Stimulated activated CD4-positive, alpha-beta T cell treated with anti-CD3 and anti-CD28 coated beads, Interleukin-2, amount 100 ng/mL, for 48 hours (primary cell): ENCODE measurements at regions not wholly inside any gene's neighbourhood (a gene's known extent, or its start where the extent isn't known, plus 50 kb on each side); places are given as distances from the start of the nearest gene placed in this dataset.

Source experiments
- DNase-seq, 2 donors: peaks; one replicate each; pipeline ENCODE4 v3.0.0-alpha.2; 2020

DNA sequence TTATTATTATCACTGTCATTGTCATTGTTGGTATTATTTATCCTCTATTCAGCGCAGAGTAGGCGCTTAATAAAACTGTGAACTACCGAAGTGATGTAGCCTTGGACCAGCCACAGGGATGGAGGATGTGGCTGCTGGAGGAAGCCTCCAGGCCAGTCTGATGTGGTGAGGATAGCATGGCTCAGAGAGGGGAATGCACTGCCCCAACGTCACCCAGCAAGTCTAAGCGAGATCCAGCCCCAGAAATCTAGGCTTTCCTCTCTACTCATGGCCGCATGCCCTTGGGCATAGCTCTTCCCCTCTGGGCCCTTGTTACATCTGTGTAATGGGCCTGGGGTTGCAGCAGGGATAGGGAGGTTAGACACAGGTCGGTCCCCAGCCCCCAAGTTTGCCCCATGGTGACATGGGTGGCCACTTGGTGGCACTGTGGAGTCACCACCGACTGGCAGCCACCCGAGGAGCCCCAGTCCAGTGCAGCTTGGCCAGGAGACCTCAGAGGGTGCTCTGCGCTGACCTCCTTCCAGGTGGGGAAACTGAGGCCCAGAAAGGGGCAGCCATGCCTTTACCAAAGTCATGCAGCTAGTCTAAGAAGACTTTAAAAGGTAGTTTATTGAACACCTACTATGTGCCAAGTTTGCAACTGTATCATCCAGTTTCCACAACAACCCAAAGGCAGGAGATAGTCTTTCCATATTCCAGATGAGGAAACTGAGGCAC, 395.7 kb downstream of the MN1 start:
- peak; percentile 10 to 38 for DNase-seq

DNA sequence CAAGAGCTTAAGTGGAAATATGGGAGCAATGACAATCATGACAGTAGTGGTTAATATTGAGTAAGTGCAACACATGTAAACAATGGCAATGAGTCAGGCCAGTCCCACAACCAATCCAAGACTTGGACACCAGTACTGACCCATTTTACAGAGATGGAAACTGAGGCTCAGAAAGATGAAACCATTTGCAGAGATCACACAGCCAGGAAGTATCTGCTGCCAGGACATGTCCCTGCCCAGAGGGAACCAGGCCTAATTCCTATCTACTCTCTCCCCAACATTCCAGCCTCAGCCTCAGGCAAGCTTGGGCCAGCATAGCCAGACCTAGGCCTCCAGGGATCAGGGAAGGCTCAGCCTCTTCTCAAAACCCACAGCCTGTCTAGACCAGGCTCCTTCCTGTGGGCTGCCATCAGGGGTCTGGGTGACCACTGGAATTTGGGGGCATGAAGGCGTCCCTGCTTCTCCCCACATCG, 395.1 kb downstream of the MN1 start:
- no peak for DNase-seq

DNA sequence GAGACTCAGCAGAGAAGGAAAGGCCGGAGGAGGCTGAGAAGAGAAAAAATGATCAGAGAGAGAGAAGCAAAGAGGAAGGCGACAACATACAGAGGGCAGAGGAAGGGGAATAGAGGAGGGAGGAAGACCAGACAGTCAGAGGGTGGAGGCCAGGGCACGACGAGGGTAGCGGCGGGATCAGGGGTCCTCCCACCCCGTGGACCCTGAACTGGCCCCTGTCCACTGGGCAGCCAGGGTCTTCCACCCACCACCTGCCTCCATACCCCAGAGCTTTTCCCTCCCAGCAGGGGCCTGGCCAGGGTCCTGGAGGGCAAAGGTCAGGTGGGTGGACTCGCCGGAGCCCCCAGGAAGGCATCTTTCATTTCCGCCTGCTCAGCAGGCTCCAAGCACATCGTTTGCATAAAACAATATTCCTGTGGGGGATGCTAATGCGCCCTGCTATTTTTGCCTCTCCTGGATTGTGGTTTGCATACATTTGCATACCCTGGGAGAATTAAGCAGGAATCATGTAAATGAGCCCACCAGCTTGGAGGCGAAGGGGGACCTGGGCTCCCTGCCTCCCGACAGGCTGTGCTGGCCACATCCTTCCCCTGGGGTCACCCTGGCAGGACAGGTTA, 394.1 kb downstream of the MN1 start:
- DNase-seq: no peak

DNA sequence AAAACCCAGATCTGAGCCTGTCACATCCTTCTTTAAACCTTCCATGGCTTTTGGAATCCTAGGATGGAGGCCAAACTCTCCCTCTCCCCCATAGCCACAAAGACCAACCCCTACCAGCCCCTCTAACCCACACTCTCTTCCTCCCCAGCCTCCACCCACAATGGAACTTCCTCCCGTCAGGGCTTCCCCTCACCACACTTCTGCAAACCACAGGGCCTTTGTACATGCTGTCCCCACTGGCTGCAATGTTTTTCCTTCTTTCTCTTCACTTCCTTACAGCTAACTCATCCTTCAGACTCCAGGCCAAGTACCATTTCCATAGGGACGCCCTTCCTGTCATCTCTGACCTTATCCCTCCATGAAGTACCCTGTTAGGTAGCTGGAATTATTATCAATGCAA, 393.5 kb downstream of the MN1 start:
- no peak for DNase-seq

DNA sequence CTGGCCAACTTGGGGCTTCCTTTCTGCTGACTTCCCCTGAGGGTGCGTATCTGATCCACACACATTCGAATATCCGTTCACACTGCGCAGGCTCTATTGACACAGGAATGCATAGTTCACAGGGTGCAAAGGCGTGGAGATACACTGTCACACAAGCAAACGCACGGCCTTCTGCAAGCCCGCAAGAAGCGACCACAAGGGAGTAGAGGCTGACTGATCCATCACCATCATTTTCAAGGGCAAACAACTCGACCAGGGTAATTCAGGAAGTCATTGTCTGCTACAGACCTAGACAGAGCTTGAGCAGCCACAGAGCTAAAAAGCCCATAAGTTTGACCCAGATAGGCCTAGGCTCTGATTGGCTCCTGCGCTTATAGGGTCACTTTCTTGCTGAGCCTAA, 392.3 kb downstream of the MN1 start:
- no peak for DNase-seq

DNA sequence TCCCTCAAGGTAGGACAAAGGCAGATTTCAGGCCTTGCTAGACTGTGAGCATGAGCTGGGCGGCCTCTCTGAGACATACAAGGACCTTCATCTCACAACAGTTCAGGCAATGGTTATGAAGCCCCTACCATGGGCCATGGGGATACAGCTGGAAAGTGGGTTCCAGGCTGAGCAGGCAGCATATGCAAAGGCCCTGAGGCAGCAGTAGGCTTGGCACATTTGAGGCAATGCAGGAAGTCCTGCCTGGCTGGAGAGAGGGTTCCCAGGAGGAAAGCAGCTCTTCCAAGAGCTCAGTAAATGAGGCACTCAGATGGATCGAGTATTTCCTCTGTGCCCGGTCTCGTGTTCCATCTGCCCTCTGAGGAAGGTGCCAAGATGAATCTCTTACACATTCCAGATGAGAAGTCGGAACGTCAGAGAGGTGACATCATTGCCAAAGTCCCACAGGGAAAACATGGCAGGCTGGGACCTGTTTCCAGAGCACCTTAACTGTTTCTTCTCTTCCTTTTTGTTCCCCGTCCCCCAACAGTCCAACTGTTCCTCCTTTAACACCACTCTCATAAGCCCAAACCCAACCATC, 388.6 kb downstream of the MN1 start:
- no peak for DNase-seq

DNA sequence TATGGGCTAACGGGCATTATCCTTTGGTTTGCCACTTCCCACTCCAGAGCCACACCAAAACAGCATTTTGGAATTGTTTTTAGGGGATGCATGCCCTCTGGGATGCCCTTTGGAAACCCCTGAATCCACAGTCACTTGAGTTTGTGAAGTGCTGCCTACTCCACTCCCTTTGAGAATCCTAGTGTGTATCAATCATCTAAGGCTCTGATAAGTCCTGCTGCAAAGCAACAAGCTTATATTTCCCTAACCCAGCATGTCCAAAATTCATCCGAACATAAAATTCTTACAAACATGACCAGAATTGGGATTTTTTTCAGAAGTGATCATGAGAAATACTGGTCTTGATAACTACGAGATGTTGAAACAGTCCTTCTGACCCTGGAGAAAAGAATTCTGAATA, 387.9 kb downstream of the MN1 start:
- no peak for DNase-seq

DNA sequence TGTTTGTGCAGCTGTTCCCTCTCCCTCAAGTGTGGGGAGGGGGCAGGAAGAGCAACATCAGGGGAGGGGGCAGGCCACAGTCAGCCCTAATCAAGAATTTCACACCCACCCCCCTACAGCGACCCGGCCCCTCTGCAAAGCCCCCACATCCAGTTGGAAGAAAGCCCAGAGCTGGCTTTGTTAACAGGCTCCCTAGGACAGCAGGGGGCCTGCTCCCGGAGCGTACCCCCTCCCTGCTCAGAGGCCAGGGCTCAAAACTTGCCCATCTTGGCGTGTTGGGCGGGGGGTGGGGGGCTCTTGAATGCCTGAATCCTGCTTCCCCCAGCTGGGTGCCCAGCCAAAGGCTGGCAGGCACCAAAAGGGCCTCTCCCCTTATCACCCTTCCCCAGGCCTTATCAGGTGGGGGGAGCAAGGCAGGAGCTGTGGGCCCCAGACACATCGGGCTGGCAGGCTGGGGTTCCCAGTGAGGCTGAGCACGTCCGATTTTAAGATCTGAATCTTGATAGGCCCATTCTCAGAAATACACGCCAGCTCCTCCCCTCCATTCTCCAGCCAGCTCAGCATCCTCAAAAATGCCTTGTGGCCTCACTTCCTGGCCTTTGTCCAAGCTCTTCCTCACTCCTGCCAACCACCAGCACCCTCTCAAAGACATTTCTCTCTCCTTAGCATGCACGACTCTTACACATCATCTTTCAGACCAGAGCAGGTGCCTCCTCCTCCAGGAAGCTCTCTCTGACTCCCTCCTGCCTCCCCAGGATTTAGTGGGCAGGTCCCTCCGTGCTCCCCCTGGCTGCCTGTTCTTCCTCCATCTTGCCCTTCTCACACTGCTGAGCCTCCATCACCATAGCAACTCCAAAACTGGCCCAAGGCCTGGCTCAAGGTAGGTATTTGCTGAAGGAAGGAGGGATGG, 384.8 kb downstream of the MN1 start:
- no peak for DNase-seq

DNA sequence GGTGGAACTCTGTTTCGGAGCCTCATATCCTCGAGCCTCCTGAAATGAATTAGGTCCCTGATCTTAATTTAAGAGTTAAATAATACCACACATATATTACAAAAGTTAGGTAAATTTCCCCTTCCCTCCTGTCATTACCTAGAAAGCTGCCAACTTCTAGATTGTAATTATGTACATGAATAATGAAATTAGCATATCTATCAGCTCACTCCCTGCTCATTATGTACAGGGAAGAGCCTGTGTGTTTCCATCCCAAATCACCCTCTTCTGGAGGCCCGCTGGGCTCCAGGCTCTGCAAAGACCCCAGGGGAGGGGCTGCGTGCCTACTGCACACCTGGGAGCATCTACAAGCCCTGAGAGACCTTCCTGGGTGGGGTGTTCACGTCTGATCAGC, 384.1 kb downstream of the MN1 start:
- no peak for DNase-seq

DNA sequence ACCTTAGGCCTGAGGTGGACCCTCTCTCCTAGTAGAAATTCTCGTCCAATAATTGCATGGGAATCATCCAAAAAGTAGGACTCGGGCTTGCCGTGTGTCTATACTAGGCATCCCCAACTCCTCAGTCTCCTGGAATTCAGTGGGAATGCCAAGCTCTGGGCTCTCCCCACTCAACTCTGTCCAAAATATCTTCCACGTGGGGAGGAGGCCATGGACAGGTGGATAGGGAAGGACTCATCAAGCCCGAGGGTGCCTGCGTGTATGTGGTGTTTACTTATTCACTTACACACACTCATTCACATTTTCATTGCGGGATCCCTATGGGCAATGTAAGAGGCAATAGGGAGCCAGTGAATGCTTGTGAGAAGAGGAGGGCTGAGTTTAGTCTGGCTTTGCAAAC, 383.3 kb downstream of the MN1 start:
- no peak for DNase-seq

DNA sequence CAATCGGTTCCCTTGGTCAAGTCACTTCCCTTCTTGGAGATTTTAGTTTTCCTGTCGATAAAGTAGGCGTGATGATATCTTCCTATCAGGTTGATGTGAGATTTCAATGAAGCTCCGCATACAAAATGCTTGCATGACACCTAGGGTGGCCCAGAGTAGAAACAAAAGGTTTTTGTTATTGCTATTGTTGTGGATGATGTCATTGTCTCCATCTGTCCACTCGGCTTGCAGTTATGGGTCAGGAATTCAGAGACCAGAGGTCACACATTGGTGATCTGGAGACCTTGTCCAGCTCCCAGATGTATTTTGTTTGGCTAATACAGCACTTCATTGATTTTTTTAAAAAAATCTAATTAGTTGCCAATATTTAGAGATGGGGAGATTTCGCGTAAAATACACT, 382.1 kb downstream of the MN1 start:
- DNase-seq: no peak

DNA sequence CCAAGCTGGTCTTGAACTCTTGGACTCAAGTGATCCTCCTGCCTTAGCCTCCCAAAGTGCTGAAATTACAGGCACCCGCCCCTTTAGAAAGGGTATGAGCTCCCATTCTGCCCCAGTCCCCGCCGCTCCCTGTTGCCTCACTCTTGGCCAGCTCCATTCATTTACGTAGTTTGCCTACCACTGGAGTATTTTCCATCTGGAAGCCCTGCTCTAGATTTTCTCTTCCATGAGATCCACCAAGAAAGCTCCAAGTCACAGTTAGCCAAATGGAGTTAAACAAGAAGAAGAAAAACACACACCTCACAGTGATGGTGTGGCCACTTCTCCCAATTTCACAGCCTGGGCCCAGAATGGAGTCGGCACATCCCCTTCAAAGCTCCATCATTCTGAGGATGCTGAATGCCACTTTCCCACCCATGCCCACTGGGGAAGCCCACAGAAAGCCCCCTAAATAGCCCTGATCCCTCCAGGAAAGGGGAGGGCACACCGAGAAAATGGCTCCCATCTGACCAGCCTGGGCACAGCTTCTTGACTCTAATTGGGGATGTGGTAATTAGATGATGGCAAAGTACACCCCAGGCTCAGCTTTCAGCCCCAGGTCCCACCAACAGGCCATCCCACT, 381.2 kb downstream of the MN1 start:
- DNase-seq: no peak

DNA sequence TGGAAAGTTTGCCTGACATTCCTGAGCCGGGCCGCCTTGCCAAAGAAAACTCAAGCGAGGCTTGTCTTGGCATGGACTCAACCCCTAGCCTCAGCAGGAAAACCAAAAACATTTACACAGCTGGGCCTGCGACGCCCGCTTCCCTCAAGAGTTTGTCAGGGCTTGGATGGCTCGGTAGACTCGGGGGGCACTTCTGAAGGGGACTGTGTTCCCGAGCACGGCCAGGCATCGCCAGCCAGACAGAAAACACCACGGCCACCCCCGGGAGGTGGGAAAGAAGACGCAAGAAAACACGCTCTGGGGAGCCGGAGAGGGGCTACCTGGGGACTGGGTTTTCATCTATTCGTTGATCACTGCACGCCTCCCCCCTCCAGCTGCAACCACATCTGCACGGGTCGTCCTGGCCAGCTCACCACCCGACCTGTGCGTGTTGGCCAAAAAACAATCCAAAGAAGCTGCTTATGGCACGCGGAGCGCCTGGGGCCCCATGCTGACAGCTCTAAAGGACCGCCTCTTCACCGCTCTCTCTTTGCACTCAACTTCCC, 380.7 kb downstream of the MN1 start:
- no peak for DNase-seq

DNA sequence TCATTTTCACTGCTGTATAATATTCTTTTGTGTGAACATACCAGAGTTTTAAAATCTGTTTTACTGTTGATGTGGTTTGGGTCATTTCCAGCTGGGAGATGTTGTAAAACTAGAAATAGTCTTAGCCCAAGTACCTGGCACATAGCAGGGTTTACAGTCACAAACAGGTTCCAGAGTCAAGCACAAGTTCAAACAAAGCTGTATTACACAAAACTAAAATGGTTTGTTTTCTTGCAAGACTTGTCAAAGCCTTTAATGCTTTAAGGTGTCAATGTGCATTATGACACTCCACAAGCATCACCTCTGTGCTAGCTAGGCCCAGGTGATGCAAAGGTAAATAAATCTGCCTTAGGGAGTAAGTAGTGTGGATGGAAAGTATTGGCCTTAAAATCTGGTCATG, 379.1 kb downstream of the MN1 start:
- DNase-seq: no peak

DNA sequence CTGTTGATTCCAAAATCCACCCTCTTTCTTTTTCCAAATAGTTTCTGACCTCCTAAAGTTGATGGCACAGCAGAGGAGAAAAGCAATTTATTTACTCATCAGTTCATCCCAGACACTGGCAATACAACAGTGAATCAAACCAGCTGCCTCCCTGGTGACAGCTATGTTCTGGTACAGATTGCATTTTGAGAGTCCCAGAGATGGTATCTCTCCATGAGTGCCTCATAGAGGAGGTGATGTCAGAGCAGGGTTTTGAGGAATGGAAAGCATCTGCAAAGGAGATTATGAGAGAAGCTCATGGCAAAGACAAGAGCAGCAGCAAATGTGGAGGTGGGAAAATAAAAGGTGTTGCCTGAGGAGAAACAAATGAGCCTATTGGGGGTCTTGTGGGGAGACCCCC, 377.2 kb downstream of the MN1 start:
- no peak for DNase-seq

DNA sequence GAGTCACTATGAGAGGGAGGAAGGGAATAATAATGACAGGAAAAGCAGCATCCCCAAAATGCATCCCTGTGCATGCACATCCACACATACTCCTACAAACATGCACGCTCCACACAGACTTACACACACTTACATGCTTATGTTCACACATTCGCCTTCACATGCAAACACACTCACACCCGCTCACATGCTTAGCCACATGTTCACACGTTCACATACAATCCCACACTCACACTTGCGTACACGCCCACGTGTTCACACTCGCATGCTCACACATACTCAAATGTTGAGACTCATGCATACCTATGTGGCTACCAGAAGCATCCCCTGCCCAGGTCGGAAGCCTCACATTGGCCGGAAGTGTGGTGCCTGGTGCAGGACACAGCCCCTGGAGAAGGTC, 372.1 kb downstream of the MN1 start:
- no peak for DNase-seq

DNA sequence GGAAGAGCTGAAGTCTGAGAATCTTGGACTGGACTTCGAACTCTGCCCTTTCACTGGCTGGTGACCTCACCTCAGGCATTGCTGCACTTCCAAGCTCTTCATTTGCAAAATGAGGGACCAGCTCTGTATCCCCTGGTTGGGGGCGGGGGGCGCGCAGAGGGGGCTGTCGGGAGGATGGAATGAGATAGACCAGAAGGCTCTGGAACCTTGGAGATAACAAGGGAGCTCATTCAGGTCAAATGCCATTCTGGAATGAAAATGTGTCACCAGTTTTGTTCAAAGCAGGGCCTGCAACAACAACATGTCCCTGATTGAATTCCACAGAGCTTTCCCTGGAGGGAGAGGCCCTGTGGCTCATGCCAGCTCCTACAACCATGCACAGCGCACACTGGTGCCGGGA, 370.5 kb downstream of the MN1 start:
- DNase-seq: no peak

DNA sequence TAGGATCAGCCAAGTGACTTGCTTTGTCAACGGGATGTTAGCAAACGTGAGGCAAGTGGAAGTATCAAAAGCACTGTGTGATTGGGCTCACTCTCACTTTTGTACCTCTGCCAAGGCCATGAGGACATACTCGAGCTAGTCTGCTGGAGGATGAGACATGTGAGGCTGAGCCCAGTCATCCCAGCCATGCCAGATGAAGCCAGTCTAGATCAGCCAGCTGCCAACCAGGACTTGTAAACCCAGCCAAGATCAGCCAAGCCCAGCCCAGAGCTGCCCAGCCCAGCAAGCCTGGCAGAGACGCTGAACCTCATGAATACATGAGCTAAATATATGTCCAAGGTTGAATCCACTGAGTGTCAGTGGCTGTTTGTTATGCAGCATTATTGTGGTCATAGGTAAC, 369.7 kb downstream of the MN1 start:
- DNase-seq: no peak

DNA sequence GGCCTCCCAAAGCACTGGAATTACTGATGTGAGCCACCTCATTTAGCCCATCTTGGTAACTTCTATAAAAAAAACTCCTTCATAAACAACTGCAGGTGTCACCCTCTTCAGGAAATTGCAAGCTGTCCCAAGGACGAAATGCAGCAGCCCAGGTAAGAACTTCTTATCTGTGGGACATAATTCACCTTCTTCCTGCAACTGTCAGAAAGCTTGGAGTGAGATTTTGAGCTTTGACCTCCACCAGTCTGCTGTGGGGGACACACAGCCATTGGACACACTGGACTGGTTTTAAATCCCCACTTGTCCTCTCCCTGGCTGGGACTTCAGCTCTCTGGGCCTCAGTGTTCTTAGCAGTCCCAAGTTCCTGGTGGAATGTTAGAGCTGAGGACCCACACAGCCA, 368.5 kb downstream of the MN1 start:
- DNase-seq: no peak

DNA sequence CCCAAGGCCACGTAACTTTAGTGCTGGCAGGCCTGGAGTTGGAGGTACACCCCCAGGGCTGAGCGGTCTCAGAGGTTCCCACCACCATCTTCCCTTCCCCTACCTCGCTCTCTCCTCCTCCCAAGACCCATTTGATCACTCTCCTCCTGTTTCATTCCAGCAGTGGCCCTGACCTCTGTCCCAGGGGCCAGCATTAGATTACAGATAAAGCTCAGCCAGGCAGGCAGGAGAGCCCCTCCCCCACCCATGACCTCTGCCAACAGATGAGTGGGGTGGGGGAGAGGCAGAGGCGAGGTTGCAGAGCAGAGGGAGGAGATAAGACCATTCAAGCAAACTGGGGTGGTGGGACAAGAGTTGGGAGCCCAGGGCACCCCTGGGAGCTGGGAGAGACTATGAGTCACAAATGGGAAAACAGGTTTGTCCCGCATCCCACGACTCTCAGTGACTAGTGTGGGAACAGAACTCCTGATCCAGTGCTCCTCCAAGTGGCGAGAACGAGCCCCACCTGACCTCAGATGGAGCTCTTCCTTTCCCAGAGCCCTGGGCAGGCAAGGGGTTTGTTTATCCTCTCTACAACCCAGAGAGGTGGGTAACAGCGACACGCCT, 367.9 kb downstream of the MN1 start:
- no peak for DNase-seq

DNA sequence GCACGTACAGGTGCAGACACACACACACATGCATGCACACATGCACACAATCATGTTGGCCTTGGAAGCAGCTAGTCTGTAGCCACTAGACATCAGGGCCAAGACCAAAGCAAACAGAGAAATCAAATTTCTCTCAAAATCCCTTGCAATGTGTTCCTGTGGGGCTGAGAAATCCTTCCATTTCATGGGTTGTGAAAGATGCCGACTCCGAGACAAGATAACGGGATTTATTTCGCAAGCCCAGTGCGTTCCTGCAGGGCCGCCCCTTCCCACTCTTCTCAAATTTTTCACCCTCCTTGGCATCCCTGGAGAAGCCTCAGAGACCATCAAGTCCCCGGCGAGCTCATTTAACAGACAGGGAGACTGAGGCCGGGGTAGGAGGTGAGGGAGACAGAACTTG, 366.7 kb downstream of the MN1 start:
- DNase-seq: no peak

DNA sequence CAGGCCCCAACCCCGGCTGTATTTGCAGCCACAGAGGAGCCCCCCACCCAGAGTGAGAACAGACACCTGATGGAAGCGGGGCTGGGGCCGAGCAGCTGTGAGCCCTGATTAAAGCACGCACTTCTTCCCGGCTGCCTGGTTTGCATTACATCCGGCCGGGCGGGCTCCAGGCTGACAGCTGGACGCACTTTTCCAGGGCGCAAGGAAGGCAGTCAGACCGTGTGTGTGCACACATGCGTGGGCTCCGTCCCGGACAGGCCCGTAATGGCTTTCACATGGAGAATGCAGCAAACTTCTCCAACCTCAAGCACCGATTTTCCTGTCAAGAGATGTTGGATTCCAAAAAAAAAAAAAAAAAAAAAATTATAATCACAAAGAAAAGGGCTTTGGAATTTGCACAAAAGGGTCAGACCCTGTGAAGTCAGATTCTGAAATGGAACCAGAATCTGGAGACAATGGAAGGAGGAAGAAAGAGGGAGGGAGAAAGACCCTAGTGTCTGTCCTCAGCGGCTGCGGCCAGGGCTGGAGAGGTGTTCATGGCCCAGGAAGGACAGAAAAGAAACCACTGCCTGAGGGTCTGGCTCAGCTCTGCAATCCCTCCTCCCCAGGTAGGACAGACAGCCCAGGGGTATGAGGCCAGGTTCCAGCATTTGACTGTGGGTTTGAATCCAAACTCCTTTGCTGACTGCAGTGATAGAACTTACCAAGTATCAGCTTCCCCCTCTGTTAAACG, 365.5 kb downstream of the MN1 start:
- no peak for DNase-seq
